ENCODE measurements at regions not wholly inside any gene's neighbourhood (a gene's known extent, or its start where the extent isn't known, plus 50 kb on each side); places are given as distances from the start of the nearest gene placed in this dataset.
"Not testable (repeated sequence)": the region's sequence is repeated elsewhere in the genome, so short reads cannot be mapped to it uniquely, and the experiment has no call there.

DNA sequence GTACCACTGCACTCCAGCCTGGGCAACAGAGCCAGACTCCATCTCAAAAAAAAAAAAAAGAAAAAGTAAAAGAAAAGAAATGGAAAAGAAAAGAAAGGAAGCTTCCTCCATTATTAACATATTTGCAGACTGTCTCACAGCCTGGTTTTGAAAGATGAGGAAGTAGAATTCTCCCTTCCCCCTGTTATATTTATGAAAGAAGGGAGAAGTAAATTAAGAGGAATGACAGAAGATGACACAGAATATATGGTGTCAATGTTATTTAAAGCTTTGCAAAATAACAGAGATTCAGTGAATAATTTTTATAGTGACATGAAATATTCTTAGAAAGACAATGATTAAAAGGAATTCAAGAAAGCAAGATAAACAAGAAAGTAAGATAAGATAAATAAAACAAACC, 83.7 kb upstream of the PRSS16 start:
- DNase-seq = no peak

DNA sequence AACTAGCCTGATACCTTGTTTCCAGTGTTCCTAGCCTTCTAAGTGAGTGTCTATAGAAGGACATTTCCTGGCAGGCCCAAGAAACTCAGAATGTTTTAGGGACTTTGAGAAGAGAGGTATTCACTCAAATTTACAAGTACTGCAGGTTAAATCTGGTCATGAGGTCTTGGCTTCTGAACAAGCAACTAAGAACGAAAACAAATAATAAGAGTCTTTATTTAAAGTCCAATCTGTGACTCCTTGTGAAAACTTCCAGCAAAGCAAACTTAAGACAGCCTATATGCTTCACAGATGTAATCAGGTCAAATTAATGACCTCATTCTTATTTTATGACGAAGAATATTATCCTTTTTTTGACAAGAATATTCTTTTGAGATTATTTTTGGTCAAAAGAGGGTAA, 79.4 kb upstream of the PRSS16 start:
- DNase-seq = no peak

DNA sequence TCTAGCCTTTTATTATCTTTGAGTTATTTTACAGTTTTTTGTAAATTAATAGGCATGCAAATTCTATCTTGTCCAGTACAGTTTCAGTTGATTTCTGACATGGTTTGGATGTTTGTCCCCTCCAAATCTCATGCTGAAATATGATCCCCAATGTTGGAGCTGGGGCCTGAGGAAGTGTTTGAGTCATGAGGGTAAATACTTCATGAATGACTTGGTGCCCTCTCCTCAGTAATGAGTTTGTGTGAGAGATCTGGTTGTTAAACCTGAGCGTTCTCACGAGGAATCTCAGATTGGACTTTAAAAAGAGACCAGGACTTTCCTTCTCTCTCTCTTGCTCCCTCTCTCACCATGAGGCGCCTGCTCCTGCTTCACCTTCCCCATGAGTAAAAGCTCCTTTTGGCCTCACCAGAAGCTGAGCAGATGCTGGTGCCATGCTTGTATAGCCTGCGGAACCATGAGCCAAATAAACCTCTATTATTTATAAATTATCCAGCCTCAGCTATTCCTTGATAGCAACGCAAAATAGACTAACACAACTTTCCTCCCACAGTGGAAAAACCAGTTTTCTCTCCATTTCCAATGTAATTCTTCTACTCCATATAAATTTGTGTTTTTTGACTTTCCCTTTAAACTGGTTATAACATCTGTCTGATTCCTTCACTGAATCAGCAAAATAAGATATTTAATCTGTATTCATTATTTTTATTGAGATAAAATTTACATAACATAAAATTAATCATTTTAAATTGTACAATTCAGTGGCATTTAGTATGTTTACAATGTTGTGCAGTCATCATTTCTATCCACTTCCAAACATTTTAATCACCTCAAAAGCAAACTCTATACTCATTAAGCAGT, 78.7 kb upstream of the PRSS16 start:
- DNase-seq = no peak

DNA sequence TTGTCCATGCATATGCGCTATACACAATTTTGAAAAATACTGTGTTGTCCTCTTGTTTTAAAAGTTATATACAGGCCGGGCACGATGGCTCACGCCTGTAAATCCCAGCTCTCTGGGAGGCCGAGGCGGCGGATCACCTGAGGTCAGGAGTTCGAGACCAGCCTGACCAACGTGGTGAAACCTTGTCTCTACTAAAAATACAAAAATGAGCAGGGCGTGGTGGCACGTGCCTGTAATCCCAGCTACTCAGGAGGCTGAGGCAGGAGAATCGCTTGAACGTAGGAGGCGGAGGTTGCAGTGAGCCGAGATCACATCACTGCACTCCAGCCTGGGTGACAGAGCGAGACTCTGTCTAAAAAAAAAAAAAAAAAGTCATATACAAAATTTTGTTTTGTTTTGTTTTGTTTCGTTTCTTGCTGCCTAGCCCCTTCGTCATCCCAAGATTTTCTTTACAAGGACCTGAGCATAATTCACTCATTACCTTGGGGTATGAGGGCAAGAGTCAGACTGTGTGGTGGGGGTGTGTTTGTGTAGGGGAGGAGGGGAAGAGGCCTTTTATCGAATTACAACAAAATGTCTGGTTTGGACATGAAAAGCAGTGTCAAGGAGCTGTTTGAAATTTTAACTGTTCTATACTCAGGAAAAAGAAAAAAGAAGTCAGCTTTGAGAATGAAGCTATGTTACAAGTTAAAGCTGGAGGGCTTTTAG, 74.8 kb upstream of the PRSS16 start:
- not testable (repeated sequence) for DNase-seq

DNA sequence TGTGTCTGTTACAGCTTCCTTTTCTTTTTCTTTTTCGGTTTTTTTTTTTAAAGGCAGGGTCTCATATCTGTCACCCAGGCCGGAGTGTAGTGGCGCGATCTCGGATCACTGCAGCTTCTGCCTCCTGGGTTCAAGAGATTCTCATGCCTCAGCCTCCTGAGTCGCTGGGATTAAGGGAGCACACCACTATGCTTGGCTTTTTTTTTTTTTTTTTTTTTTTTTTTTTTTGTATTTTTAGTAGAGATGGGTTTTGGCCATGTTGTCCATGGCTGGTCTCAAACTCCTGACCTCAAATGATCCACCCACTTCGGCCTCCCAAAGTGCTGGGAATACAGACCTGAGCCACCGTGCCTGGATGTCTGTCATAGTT, 74.3 kb upstream of the PRSS16 start:
- DNase-seq = not testable (repeated sequence)

DNA sequence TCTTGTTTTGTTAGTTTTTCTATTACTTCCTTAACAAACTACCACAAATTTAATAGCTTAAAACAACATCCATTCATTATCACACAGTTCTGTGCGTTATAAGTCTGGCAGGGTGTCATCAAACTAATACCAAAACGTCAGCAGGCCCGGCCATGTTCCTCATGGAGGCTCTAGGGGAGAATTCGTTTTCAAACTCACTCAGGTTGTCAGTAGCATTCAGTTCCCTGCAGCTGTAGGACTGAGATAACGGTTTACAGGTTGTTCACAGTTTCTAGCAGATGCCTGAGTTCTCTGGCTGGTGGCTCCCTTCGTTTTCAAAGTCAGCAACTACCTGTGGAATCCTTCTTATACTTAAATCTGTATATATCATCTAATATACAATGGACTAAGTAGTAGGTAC, 72.5 kb upstream of the PRSS16 start:
- DNase-seq = no peak

DNA sequence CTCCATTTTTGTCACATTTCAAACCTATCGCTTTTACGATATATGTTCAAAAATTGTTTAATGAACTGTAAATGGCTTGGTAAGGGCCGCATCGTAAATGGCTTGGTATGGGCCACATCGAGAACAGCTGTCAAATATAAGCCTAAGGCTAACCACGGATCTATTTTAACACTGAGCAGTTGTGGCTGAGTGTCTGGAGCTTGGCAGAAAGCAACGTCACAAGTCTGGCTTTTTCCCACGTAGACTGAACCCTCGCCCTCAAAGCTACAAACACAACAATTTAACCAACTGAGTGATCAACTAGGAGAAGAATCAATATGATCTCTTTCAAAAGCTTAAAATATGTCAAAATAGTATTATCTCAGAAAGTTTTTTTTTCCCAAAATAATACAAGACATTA, 71.4 kb upstream of the PRSS16 start:
- peak; percentile 21 for DNase-seq

DNA sequence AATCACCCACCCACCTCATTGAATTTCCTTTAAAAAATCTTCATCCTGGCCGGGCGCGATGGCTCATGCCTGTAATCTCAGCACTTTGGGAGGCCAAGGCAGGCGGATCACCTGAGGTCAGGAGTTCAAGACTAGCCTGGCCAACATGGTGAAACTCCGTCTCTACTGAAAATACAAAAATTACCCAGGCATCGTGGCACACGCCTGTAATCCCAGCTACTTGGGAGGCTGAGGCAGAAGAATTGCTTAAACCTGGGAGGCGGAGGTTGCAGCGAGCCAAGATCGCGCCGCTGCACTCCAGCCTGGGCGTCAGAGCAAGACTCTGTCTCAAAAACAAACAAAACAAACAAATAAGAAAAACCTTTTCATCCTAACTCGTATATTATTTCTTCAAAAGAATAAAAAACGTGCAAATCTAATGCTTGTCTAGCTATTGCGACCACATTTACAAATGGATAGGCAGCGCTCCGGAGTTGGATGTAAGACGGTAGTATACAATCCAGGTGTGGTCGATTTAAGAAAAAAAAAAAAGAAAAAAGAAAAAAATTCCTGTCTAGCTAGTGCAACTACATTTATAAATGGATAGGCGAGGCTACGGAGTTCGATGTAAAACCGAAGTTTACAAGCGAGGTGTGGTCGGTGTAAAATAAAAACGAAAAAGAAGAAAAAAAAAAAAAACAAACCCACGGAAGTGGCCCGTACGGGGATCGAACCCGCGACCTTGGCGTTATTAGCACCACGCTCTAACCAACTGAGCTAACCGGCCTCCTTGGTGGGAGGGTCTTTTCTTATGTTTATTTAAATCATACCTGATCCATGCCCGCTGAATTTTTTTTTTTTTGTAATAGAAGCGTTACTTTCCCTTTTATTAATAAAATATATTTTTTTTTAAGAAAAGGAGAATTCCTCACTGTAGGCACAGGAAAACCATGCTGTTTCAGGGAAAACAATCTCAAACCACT, 70.7 kb upstream of the PRSS16 start:
- DNase-seq = peak; percentile 73

DNA sequence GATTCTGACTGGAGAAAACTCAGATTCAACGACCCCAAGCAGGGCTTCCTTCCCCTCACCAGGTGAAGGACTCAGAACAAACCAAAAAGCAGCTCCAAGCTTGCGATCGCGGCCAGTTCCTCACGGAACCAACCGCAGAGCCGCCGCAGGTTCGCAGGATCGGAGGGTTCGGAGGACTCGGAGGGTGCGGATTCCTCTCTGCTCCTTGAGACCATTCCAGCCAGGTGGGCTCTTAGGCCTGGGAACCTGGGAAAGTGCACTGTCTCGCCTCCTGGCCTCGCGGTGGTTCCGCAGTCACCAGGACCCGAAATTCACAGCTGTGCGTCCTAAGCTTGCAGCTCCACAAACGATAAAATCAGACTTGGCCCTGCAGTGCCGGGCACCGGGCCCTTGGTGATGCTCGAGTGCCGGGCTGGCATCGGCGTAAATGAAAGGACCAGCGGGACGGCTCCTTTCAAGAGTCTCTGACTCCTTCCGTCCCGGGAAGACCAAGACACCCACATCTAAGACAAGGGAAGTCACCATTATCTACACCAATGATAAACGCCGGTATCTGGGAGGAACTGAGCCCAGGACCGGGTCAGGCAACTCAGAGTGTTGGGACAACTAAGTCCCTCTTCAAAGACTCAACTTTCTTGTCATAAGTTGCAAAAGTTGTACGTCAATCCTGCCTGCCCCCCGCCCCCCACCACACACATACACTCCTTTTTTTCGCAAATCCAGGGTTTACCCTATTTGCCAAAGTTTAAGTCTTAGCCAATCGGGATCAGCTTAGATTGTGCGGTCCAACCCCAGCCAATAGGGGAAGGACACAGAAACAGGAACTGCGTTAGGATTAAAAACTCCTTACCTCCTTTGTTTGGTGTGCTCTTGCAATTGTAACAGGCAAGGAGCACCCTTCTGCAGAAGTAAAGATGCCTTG, 69.8 kb upstream of the PRSS16 start:
- peak; percentile 95 for DNase-seq

DNA sequence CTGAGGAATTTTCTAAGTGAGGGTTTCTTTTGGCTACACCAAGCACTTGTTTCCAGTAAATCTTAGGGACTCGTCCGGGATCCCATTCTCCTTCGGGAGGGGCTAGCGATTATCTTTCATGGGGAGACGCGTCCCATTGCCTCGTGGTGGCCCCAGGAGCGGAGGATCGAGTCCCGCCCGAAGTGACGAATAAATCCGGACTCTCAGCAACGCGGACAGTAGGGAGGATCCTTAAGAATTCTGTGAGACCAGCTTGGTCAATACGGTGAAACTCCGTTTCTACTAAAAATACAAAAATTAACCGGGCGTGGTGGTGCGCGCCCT, 69.1 kb upstream of the PRSS16 start:
- DNase-seq = no peak

DNA sequence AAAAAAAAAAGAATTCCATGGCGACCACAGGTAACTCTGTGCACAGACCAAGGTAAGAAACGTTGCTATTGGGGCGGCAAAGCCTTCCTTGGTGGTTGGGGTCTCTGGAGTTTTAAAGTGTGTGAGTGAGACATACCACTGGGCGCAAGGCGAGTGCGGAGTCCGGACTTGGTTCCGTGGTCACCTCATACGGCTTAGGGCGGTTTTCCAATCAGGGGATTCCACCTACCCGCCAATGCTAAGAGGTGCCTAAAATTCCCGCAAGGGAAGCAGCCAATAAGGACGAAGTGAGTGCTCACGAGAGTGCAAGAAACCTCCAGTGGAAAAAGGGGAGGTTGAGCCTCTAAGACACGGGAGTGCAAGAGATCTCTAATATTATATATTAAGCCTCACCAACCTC, 68.6 kb upstream of the PRSS16 start:
- no peak for DNase-seq

DNA sequence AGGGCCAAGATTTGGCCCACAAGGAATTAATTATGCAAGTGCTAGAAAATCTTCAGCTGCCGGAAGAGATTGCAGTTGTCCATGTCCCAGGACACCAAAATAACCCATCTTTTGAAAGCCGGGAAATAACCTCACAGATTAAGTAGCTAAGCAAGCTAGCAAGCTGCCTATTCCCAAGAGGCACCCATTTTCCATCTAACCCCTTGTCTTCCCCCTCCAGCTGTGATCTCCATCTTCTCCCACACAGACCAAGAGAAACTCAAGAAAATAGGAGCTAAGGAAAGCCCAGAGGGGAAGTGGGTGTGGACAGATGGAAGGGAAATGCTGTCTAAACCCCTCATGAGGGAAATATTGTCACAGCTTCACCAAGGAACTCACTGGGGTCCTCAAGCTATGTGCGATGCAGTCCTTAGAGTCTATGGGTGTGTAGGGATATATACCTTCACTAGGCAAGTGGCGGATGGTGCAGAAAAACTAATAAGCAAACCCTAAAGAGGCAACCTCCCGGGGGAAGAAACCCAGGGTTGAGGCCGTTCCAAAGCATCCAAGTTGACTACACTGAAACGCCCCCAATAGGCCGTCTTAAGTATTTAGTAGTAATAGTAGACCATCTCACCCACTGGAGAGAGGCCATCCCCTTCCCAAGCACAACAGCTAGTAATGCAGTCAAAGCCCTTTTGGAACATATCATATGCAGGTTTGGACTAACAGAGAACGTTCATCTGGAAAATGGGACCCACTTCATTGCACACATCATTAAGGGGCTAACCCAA, 64.3 kb upstream of the PRSS16 start:
- no peak for DNase-seq

DNA sequence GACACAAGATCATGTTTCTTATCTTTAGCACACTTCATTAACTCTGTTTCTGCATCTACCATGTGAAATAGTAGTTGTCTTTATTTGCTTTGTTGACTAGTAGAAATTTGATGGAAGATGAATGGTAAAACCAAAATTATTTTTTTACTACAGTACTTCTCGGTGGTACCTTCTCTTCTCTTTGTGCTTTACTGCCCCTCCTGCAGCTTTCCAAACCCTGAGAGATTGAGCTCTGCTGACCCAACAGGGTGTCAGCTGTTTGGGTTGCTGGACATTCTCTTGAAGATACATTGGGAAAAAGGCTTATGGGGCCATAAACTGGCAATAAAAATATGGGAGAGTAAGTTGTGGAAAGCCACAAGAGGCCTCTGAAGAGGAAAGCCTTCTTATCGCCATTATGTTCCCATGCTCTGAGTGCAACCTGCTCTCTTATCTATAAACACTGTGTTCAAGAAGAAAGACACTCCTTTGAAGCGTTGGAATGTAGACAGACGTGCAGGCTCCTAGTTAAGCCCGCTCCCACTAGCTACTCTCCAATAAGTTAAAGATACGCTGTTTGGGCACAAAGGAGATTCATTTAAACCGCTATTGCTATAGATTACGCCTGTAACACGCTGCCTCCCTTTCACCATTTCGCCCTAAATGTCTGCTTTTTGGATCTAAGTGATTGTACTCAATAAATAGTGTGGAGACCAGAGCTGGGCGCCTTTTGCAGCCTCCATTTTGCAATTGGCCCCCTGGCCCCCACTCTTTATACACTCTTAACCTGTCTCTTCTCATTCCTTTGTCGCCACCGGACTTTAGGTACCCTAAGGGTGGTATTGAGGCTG, 60.1 kb upstream of the PRSS16 start:
- DNase-seq = peak; percentile 92

DNA sequence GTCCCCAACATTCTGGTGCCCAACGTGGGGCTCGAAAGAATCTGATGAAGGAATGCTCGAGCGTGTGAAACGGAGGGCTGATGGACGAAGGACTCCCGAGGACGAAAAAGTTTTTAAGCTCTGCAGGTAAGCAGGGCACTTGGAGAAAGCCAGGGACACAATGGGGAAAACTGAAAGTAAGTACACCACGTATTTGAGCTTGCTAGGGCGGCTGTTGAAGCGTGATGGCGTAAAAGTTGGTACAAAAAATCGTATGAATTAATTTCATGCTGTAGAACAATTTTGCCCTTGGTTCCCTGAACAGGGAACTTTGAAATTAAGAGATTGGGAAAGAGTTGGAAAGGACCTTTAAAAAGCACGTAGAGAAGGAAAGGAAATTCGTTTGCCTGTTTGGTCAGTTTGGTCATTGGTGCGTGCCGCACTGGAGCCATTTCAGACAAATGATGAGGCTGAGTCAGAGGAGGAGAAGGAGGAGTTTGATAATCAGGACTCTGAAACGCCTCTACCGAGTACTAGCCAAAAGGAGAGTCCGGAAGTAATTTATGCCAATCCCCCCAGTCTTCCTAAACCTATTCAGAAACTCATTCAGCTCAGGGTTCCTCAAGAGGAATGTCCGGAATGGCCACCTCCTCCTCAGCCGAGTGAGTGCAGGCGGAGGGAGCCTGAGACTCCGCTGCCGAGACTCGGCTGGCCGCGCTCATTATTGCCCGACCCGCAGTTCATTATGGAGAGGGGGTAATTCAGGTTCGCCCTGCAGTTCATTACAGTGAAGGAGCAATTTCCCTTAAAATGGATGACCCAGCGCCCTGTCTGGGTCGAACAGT, 59.2 kb upstream of the PRSS16 start:
- DNase-seq = peak; percentile 94

DNA sequence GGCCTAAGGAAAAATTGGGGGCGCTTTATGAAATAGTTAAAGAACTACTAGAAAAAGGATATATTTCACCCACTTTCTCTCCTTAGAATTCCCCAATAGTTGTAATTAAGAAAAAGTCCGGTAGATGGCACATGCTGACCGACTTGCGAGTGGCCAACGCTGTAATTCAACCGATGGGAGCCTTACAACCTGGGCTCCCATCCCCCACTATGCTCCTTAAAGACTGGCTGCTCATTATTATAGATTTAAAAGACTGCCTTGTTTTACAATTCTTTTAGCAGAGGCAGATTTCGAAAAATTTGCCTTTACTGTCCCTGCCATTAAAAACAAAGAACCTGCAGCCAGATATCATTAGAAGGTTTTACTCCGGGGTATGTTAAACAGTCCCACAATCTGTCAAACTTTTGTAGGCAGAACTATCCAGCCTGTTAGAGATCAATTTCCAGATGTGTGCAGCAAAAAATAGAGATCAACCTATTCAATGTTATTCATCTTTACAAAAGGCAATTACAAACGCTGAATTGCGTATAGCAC, 58.5 kb upstream of the PRSS16 start:
- DNase-seq = peak; percentile 92

DNA sequence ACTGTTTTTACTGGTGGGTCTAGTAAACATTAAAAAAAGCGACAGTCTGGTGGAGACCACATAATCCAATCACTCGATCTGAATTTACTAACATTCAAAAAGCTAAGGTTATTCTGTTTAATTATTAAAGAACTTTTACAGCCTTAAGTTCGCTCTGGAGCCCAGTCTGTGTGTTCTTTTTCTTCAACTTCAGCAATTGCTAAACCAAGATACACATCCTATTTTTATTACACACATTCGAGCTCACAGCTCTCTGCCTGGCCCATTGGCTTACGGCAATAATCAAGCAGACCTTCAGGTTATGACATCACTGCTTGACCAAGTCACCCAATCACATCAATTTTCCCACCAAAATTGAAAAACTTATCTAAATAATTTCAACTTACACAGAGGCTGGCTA, 57.4 kb upstream of the PRSS16 start:
- no peak for DNase-seq

DNA sequence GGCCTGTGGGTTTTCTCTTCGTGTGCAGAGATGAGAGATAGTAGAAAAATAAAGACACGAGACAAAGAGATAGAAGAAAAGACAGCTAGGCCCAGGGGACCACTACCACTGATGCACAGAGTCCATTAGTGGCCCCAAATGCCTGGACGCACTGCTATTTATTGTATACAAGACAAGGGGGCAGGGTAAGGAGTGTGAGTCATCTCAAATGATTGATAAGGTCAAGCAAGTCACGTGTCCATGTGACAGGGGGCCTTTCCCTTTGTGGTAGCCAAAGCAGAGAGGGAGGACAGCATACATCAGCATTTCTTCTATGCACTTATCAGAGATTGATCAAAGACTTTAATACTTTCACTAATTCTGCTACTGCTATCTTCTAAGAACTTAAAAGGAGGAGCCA, 53.0 kb upstream of the PRSS16 start:
- DNase-seq = not testable (repeated sequence)

DNA sequence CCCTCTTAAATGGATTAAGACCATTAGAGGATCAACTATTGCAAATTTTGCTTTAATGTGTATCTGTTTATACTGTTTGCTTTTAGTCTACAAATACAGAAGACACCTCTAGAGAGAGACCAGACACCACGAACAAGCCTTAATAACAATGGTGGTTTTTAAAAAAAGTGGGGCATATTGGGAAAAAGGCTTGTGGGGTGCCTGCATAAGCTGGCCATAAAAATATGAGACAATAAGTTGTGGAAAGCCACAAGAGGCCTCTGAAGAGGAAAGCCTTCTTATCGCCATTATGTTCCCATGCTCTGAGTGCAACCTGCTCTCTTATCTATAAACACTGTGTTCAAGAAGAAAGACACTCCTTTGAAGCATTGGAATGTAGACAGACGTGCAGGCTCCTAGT, 52.0 kb upstream of the PRSS16 start:
- not testable (repeated sequence) for DNase-seq
